ENCODE measurements at regions not wholly inside any gene's neighbourhood (a gene's known extent, or its start where the extent isn't known, plus 50 kb on each side); places are given as distances from the start of the nearest gene placed in this dataset.

- DNase-seq, result no peak
Observed at GRCh38 chr12:126051611-126052107, 986.4 kb downstream of the AACS start.

- no peak for DNase-seq
Observed at GRCh38 chr12:126055521-126055920, 990.3 kb downstream of the AACS start.

- DNase-seq, result no peak
Observed at GRCh38 chr12:126061777-126062176, 996.5 kb downstream of the AACS start.

- no peak for DNase-seq
Observed at GRCh38 chr12:126064028-126064427, 998.8 kb downstream of the AACS start.

- no peak for DNase-seq
Observed at GRCh38 chr12:126067626-126068329, 1002.5 kb downstream of the AACS start.

- DNase-seq, result no peak
Observed at GRCh38 chr12:126069549-126070165, 1004.4 kb downstream of the AACS start.

GRCh38 chr12:126076515-126076914 is 1011.3 kb downstream of the AACS start:
- DNase-seq, result no peak

- no peak for DNase-seq
Observed at GRCh38 chr12:126083926-126084325, 1018.7 kb downstream of the AACS start.

GRCh38 chr12:126084480-126084879 is 1019.2 kb downstream of the AACS start:
- no peak for DNase-seq

GRCh38 chr12:126086242-126086641 is 1021.0 kb downstream of the AACS start:
- DNase-seq, result no peak

- no peak for DNase-seq
Observed at GRCh38 chr12:126087692-126088091, 1022.5 kb downstream of the AACS start.

GRCh38 chr12:126093908-126094307 is 1028.7 kb downstream of the AACS start:
- DNase-seq, result no peak

GRCh38 chr12:126095748-126096510 is 1030.7 kb downstream of the AACS start:
- no peak for DNase-seq

- no peak for DNase-seq
Observed at GRCh38 chr12:126106706-126107105, 1041.5 kb downstream of the AACS start.

- no peak for DNase-seq
Observed at GRCh38 chr12:126107659-126108058, 1042.4 kb downstream of the AACS start.

GRCh38 chr12:126108247-126108646 is 1043.0 kb downstream of the AACS start:
- no peak for DNase-seq

GRCh38 chr12:126112141-126112540 is 1046.9 kb downstream of the AACS start:
- no peak for DNase-seq

GRCh38 chr12:126112849-126113248 is 1047.6 kb downstream of the AACS start:
- no peak for DNase-seq

- no peak for DNase-seq
Observed at GRCh38 chr12:126114441-126114840, 1049.2 kb downstream of the AACS start.

- DNase-seq, result no peak
Observed at GRCh38 chr12:126117502-126117901, 1052.3 kb downstream of the AACS start.

GRCh38 chr12:126139355-126139754 is 1074.1 kb downstream of the AACS start:
- no peak for DNase-seq

GRCh38 chr12:126144603-126145002 is 1079.4 kb downstream of the AACS start:
- DNase-seq, result no peak

GRCh38 chr12:126147321-126147720 is 1082.1 kb downstream of the AACS start:
- no peak for DNase-seq
